KMS-11 (cell line): ENCODE measurements at regions not wholly inside any gene's neighbourhood (a gene's known extent, or its start where the extent isn't known, plus 50 kb on each side); places are given as distances from the start of the nearest gene placed in this dataset.

Experiments
- H2AFZ ChIP-seq: fragments of 200-600 bp; sonication (generic); 2 replicates; pipeline ENCODE4 v1.6.1; 2016; ENCODE audit warnings: antibody characterized with exemption, mixed run types, low read depth
- H3K27ac ChIP-seq: fragments of 200-600 bp; sonication (generic); 2 replicates; pipeline ENCODE4 v1.6.1; 2016; ENCODE audit warnings: mild to moderate bottlenecking, mixed run types
- H3K27me3 ChIP-seq: fragments of 200-600 bp; sonication (generic); 2 replicates; pipeline ENCODE4 v1.6.1; 2017; ENCODE audit warnings: mild to moderate bottlenecking, low read depth, mixed run types, moderate library complexity; ENCODE audit not compliant: insufficient read depth
- H3K36me3 ChIP-seq: fragments of 200-600 bp; sonication (generic); 2 replicates; pipeline ENCODE4 v1.6.1; 2017; ENCODE audit warnings: mild to moderate bottlenecking, mixed run types; ENCODE audit not compliant: insufficient read depth
- H3K4me1 ChIP-seq: fragments of 200-600 bp; sonication (generic); 2 replicates; pipeline ENCODE4 v1.6.1; 2016; ENCODE audit warnings: mild to moderate bottlenecking, low read depth, mixed run types; ENCODE audit not compliant: poor library complexity, severe bottlenecking
- H3K4me2 ChIP-seq: fragments of 200-600 bp; sonication (generic); 2 replicates; pipeline ENCODE4 v1.7.0; 2016; ENCODE audit warnings: mild to moderate bottlenecking, mixed run types
- H3K4me3 ChIP-seq: fragments of 200-600 bp; sonication (generic); IDR thresholded peaks from 2 replicates; pipeline ENCODE4 v1.6.1; 2017; ENCODE audit warnings: low read depth, low read length, mixed read lengths; ENCODE audit not compliant: insufficient read depth
- H3K79me2 ChIP-seq: fragments of 200-600 bp; sonication (generic); 2 replicates; pipeline ENCODE4 v1.6.1; 2016; ENCODE audit warnings: low read depth, mixed run types; ENCODE audit not compliant: insufficient read depth
- H3K9ac ChIP-seq: fragments of 200-600 bp; sonication (generic); 2 replicates; pipeline ENCODE4 v1.6.1; 2016; ENCODE audit warnings: mild to moderate bottlenecking, mixed run types
- H4K20me1 ChIP-seq: fragments of 200-600 bp; sonication (generic); 2 replicates; pipeline ENCODE4 v1.6.1; 2016; ENCODE audit warnings: mild to moderate bottlenecking, mixed run types; ENCODE audit not compliant: insufficient read depth
- CTCF ChIP-seq: fragments of 200-600 bp; sonication (generic); conservative IDR thresholded peaks from 2 replicates; pipeline ENCODE4 v1.6.1; 2017; ENCODE audit warnings: low read depth, mild to moderate bottlenecking, antibody characterized with exemption, low read length, moderate library complexity, mixed read lengths

DNA sequence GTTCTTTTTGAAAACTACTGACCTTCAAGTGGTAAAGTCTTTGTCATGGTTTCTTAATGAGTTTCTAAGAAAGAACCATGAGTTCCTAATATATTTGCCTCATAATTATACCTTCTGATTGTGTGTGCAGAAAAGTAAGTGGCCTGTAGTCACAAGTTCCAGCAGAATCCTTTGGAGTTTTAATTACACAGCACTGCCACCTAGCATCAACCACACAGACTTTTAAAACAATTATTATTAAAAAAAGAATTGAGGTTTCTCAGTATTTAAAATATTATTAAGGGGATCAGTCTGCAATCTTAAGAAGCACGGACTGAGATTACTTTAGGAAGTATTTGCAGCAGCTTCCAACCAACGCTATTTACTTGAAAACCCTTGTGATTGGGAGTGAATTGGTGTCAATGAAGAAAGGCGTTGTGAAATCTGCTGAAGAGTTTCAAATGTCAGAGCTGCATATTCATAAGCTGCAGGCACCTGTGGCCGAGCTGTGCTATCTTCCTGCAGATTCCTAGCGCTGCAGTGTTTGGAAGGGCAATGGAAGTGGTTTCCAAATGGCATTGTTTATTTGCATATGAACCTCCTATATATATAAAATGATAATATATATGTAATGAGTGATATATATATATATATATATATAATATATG is 1074.2 kb upstream of the WWC1 start:
- Histone ChIP-seq H3K27me3 (no peaks in the 10 kb centered on the region), H3K79me2 (no peaks in the 10 kb centered on the region), H3K27ac (no peak overlapping the region), H3K4me1 (no peaks in the 10 kb centered on the region), H4K20me1 (no peaks in the 10 kb centered on the region), H3K4me3 (no peak overlapping the region), H3K4me2 (no peak overlapping the region), H3K36me3 (no peaks in the 10 kb centered on the region), H3K9ac (no peak overlapping the region), H2AFZ (no peak overlapping the region)
- TF ChIP-seq CTCF = no peak

DNA sequence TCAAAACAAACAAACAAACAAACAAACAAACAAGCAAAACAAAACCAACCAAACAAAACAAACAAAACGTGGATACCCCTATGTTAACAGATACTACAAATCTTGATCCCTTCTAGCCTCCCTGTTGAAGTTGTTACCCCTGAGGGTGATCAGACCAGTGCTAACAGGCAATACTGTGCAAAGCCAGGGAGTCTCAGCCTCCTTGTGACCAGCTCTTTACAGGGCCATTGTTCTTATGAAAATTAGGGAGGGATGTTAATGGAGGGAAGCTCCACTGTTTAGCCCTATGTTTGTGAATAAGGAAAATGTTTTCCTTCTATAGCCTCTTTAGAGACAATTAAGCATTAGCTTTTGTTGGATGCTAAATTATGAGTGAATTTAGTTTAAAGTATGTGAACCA is 1072.1 kb upstream of the WWC1 start:
- Histone ChIP-seq H2AFZ (no peak overlapping the region), H4K20me1 (no peaks in the 10 kb centered on the region), H3K9ac (no peak overlapping the region), H3K4me2 (no peak overlapping the region), H3K79me2 (no peaks in the 10 kb centered on the region), H3K4me1 (no peaks in the 10 kb centered on the region), H3K36me3 (no peaks in the 10 kb centered on the region), H3K27me3 (no peaks in the 10 kb centered on the region), H3K27ac (no peak overlapping the region), H3K4me3 (no peak overlapping the region)
- no peak for TF ChIP-seq CTCF

GRCh38 chr5:167226386-167226785 is 1065.1 kb upstream of the WWC1 start:
- no peak overlapping the region for H3K9ac ChIP-seq
- H3K4me3 ChIP-seq = no peak overlapping the region
- H3K79me2 ChIP-seq = no peaks in the 10 kb centered on the region
- H3K4me1 ChIP-seq = no peaks in the 10 kb centered on the region
- H3K27ac ChIP-seq = no peak overlapping the region
- H3K36me3 ChIP-seq = no peaks in the 10 kb centered on the region
- H3K4me2 ChIP-seq = no peak overlapping the region
- no peak for TF ChIP-seq CTCF
- H4K20me1 ChIP-seq = no peaks in the 10 kb centered on the region
- H3K27me3 ChIP-seq = no peaks in the 10 kb centered on the region
- H2AFZ ChIP-seq = no peak overlapping the region

GRCh38 chr5:167228134-167228533 is 1063.3 kb upstream of the WWC1 start:
- Histone ChIP-seq H4K20me1 (no peaks in the 10 kb centered on the region), H3K4me1 (no peaks in the 10 kb centered on the region), H3K9ac (no peak overlapping the region), H3K27me3 (no peaks in the 10 kb centered on the region), H3K27ac (no peak overlapping the region), H3K79me2 (no peaks in the 10 kb centered on the region), H3K36me3 (no peaks in the 10 kb centered on the region), H3K4me3 (no peak overlapping the region), H3K4me2 (no peak overlapping the region), H2AFZ (no peak overlapping the region)
- TF ChIP-seq CTCF = no peak
